HG02571 (cell line): ENCODE measurements at regions not wholly inside any gene's neighbourhood (a gene's known extent, or its start where the extent isn't known, plus 50 kb on each side); places are given as distances from the start of the nearest gene placed in this dataset.
"Not testable (repeated sequence)": the region's sequence is repeated elsewhere in the genome, so short reads cannot be mapped to it uniquely, and the experiment has no call there.

Source experiments
- ATAC-seq: cut with Tn5 transposase; IDR thresholded peaks from one replicate; pipeline ENCODE4 v1.9.1; 2021; ENCODE audit warnings: mild to moderate bottlenecking, moderate library complexity; ENCODE audit not compliant: unreplicated experiment

DNA sequence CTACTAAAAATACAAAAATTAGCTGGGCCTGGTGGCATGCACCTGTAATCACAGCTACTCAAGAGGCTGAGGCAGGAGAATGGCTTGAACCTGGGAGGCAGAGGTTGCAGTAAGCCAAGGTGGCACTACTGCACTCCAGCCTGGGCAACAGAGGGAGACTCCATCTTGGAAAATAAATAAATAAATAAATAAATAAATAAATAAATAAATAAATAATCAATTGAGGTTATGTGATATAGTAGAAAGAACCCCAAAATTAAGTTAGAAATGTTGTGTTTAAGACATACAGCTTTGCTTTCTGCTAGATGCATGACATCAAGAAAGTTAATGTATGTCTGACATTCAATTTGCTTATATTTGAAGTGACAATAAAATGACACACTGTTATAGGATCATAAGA is 1277.7 kb upstream of the ADGRL2 start:
- ATAC-seq, result not testable (repeated sequence)

DNA sequence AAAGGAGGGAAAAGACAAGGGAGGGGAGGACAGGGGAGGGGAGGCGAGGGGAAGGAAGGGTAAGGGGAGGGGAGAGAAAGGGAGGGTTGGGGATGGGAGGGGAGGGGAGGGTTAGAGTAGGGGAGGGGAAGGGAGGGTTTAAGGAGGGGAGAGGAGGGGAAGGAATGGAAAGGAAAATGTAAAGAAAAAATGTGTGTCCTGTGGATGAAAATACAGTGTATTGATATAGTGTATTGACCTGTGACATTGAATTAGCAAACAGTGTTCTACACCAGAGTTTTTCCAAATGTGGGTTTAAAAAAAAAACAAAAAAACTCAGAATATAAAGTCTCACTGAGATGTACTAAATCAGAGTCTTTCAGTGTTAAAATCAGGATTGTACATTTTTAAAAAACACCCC is 1279.8 kb upstream of the ADGRL2 start:
- no peak for ATAC-seq

DNA sequence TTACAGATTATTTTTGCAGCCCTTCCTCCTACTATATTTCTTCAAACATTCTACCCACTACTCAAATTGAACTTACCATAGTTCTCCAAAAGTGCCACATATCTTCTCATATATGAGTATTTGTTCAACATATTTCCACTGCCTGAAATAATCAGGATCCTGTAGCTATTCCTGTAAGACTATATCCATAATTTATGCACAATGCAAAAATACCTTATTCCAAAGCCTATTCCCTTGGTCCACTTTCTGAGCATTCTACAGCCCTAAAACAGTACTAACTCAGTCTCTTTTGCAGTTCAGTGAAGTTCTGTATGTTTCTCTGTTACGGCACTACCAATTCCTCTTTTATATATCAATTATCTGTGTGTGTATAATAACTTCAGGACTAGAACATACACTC is 1283.7 kb upstream of the ADGRL2 start:
- no peak for ATAC-seq

DNA sequence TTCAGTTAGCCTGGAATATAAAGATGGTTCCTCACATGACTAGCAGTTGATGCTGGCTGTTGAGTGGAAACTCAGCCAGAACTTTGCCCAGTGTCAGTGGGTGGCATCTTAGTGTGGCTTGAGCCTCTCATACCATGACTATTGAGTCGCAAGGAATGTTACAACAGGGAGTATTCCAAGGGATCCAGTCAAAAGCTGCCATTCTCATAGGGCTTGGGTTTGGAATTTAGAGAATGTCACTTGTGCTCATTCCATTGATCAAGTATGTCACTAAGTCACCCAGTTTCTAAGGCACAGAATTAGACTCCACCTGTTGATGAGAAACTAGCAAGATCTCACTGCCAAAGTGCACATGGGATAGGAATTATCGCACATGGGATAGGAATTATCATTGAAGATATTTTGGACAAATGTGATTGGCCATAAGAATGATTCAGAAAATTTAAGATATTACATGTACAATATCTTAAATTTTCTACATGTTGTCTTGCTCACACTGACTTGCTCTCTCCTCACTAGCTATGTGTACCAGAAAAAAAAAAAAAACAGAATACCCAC is 1290.7 kb upstream of the ADGRL2 start:
- no peak for ATAC-seq

DNA sequence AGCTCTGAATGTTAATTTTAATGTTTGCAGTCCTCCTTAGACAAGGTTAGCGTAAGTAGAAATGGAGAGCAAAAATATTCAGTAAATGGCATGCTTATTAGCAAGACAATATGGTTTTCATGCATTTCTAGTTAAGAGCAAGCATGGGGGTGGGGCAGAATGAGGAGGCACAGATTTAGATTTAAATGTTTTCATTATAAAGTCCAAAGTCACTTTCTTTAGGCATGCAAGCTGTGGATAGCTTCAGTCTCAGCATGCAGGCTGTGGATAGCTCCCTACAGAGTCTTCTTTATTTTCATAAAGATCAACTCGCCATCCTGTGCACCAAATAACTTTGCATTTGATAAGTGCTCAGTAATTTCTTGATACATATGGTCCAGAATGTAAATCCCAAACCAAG is 1294.5 kb upstream of the ADGRL2 start:
- no peak for ATAC-seq

DNA sequence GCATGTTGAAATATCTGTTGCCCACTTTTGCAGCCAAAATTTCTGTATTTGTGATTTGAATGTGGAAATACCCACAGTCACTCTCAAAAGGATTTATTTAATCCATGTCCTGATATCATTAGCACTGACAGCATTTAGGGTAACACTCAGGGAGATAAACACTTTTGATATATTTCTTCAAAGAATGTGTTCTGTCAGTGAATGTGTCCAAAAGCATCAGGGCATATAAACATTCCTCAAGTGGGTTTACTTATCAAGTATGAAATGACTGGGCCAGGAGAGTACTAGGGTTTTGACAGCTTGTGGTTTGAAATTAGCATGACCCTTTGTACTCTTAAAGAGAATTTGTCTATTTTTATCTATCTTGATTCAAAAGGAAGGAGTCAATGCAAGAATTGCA is 1302.1 kb upstream of the ADGRL2 start:
- ATAC-seq, result no peak

DNA sequence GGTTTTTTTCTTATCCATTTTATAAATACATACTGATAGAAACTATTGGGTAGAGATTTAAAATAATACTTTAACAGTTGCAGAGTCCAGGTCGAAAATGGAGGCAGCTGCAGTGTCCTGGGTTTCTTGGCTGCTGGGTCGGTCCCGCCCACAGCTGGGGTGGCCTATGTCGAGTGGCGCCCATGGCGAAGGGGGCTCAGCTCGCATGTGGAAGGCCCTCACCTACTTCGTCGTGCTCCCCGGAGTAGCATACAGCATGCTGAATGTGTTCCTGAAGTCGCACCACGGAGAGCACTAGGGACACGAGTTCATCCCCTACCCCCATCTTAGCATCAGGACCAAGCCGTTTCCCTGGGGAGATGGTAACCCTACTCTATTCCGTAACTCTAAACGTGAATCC is 1304.9 kb upstream of the ADGRL2 start:
- ATAC-seq, result no peak

DNA sequence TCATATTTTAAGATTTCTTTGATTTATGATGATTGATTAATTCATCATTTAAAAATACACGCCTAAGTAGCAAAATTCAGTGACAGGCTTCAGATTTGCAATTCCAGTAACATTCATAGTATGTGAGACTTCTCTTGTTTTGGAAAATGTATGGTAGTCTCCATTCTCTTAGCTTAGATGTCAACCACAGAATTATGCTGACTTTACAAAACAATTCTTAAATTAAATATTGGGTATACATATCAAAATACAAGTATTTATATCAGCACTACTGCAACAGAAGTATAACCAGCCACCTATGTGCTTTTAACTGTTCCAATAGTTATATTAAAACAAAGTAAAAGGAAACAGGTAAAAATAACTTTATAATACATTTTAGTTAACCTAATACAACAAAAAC is 1328.6 kb upstream of the ADGRL2 start:
- ATAC-seq, result no peak

DNA sequence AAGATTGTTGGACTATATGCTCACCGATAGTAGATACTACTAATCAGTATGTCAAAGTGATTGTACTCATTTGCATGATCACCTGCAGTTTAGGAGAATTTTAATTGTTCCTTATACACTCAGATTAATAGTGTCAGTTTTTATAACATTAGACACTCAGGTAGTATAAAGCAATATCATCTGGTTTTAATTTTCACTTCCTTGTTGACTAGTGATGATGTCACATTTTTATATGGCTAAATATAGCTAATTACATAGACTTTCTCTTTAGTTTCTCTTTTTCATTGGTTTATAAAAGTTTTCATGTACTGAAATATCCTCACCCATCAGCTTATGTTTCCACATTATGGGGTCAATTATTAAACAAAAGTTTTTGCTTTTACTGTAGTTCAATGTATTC is 1332.4 kb upstream of the ADGRL2 start:
- ATAC-seq, result no peak

DNA sequence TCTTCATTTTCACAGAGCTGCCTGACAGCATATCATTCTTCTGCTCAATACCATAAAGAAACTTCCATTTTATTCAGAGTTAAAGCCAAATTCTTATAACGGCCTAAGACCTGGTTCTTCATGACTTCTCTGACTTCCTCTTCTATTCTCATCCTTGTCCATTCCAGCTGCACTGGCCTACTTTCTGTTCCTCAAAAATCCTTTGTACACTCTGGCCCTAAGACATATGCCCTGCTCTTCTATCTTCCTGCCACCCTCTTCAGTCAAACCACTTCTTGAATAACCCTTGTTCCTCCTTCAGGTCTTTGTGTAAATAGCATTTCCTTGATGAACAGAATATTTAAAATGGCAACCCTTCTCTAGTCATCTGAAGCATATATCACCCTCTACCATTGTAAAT is 1338.7 kb upstream of the ADGRL2 start:
- no peak for ATAC-seq

DNA sequence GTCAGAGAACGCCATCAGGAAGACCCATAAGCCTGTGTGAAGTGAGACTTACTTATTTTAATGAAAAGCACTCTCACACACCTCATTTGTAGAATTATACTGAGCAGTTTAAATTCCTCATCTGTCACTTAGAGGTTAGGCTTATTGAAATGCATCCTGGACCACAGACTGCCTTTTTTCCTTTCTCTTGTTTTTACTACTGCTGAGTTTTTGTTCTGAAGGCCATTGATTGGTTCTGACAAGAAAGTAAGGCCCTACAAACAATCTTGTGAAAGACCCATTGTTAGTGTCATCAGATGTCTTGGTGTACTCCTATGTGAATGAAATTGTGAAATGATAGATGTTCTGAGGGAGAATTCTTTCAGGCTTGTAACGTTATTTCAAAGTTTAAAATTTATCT is 1343.3 kb upstream of the ADGRL2 start:
- no peak for ATAC-seq

DNA sequence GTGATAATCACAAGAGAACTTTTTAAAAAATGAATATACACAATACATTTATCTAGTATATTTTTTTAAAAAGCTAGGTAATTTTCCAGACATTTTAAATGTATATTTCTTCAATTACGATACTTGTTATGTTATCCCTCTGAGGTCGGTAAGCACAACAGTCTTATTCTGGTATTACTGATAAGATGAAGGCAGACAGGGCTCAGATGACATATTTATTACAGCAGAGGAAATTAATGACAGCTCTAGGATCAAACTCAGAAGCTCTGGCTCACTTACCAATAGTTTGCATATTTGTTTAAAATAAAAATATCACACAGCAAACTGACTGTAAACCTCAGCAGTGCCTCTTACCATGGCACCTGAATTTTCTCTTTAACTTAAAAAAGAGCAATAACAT is 1347.0 kb upstream of the ADGRL2 start:
- no peak for ATAC-seq

DNA sequence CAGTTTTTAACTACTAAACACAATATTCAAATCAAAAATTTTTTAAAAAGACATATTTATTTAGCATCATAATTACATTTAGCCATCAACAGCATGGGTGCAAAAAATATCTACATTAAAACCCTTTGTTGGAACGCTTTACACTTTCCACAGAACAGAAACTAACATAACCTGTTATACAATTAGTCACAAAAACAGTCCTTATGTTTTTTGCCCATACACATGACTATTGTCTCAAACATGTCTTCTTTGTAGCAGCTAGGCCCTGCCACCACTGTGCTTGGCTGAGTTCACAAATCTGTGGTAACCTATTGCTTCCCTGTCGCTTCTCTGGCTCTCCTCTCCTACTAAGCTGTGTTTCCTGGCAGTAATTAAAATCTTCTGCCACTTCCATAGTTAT is 1350.0 kb upstream of the ADGRL2 start:
- no peak for ATAC-seq

DNA sequence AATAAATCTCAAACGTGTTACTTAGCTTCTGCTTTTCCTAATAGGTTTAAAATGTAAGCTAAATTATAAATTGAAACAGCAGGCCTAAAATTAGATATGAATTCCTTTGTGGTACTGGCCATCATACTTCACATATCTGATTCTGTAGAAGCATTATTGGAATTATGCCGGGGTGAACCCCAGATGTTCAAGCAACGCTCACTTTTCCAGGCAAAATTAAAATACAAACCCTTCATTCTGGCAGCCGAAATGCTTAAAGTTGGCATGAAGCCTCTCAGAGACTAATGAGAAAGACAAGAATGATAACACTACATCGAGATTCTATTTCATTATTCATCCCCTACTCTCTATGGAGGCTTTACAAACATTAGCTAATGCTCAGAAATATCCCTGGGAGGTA is 1352.7 kb upstream of the ADGRL2 start:
- no peak for ATAC-seq

DNA sequence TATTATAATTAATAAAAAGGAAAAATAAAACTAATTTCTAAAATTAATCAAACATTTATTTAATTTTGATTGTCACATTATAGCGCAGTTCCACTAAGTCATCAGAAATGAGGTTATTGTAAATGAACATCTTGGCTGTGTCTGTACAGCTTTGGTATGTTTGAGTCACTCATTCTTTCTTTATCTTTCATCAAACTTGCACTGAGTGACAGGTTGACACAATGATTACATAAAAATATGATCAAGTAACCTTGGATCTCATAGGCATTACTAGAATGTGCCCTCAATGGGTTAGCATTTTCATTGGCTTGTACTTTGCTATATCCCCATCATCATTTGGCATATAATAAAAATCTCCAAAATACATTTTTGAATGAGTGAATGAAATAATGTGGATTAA is 1353.2 kb upstream of the ADGRL2 start:
- no peak for ATAC-seq

DNA sequence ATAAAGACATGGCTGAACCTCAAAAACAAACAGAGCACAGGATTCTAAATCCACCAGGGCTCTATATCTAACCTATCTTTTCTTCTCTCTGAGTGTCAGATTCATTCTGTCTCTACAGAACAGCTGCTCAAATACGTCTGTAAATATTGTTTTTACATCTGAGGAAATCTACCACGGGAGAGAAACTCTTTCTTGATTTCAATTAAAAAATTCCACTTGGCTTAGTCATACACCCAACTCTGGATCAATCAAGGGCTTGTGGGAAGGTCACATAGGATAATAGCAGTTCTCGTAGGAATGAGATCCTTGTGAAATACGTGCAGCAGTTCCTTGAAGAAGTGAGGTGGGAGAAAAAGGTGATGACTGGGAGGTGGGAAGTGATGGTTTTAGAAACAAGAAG is 1355.7 kb upstream of the ADGRL2 start:
- no peak for ATAC-seq

DNA sequence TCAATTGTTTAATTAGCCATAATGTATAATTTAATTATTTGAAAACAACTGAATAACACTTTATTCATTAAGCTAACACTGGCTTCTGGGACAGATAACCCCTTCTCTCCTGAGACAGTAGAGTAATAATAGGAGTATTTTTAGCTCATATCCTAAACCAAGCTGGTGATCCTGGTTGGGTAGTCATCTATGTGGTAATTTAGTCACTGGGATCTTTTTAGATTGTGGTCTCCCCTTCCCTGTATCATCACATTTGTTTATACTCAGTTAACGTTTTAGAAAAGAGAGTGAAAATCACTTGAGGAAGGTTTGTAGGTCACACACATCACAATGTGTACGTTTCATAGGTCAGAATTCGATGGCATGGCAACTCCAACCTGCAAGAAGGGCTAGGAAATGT is 1356.6 kb upstream of the ADGRL2 start:
- no peak for ATAC-seq

DNA sequence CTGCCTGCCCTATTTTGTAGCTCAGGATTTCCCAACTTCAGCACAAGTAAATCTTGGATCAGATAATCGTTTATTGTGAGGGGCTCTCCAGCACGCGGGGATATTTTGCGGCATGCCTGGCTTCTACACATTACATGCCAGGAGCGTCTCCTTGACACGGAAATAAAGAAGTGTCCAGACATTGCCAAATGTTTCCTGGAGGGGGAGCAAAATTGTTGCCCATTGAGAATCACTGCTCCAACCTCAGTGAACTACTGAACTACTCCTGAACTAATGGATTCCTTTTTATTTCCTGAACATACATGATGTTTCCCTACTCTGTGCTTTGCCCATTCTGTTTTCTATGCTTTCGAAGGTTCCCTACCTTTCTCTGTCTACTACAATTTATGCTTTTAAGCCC is 1359.1 kb upstream of the ADGRL2 start:
- ATAC-seq, result no peak

DNA sequence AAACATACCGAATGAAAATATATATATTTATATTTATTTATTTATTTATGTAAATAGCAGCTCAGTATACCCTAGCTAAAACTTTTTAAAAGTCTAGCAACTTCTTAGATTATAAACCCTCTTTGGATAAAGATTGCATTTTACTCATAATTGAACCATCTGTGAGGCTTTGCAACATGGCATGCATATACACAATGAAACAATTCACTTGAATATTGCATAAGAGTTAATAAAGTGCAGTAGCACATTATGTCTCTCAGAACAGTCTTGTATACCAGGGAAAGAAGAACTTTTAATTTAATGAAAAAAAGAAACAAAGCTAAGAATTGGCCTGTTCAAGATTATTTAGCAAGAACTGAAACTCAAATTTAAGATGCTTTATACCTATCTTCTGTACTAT is 1363.9 kb upstream of the ADGRL2 start:
- no peak for ATAC-seq

DNA sequence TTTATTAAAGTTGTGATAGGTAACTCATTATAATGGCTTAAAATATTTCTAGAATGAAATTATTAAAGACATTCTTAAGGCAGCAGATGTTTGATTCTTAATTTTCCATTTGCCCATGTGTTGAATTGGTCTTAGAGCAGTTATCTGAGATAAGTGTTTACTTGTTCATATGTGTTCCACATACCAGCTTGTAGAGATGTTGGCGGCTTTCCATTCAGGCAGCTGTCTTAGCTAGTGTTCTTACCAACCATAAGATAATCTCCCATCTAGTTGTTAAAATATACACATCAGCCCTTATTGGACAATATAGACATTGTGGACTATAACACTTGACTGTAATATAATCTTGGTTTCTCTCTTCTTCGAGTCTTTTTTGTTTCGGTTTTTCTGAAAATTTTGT is 1372.9 kb upstream of the ADGRL2 start:
- no peak for ATAC-seq

DNA sequence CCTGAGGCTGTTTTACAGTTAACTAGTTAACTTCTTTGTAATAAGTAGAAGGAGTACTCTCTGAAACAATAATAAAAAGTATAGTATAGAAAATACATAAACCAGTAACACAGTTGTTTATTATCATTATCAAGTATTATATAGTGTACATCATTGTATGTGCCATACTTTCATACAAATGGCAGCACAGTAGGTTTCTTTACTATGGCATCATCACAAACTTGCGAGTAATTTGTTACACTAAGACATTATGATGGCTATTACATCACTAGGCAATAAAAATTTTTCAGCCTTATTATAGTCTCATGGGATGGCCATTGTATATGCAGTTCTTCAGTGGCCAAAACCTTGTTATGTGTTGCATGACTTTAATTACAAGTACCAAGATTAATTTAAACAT is 1376.5 kb upstream of the ADGRL2 start:
- ATAC-seq, result no peak

DNA sequence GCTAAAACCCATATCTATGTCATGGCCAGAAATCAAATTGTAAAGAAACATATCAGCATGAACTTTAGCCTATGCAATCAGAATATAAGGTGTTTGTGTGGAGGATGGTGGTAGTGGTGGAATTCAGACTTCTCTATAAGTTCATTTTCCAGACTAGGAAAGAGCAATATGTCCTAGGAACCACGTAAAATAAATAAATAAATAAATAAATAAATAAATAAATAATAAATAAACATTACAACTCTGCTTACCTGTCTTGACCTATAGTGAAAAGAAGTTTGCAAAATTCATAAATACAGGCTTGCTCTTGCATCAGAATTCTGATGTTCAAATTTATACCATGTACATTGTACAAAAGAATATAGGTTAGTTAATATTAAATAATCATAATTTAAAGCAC is 1382.6 kb upstream of the ADGRL2 start:
- ATAC-seq, result no peak

DNA sequence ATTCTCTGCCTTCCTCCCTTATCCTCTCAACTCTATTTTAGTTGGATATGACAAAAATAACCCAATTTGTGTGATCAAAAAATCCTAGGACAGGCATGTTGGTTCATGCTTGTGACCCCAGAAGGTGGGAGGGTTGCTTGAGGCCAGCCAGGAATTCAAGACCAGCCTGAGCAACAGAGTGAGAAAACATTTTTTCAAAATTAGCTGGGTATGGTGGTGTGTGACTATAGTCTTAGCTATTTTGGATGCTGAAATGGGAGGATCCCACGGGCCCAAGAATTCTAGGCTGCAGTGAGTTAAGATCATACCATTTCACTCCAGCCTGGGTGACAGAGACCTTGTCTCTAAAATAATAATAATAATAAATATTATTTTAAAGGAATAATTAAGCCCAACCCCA is 1383.1 kb upstream of the ADGRL2 start:
- no peak for ATAC-seq

DNA sequence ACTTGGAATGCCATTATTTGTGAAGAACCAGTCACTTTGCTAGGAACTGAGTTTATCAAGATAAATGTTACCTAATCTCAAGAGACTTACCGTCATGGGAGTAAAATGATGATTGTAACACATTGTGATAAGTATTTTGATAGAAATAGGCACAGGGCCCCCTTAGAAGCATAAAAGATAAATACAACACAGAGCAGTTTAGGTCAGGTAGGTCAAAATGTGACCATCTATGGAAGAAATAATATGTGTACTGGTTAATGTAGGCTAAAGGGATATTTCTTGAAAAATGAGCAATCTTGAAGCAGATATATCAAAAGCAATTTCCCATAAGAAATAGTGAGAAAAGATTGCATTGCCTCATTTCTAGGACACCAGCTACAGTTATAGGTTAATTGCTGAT is 1386.8 kb upstream of the ADGRL2 start:
- no peak for ATAC-seq
